Nephron (organoid): ENCODE measurements at regions not wholly inside any gene's neighbourhood (a gene's known extent, or its start where the extent isn't known, plus 50 kb on each side); places are given as distances from the start of the nearest gene placed in this dataset.

ENCODE experiments used
- H3K27ac Mint-ChIP-seq, 3 experiments: 2 replicates each; pipeline ENCODE4 v1.8.0; 2020; ENCODE audit warnings: mixed read lengths in 3 of 3, mild to moderate bottlenecking in 2 of 3, moderate library complexity in 1 of 3
- H3K27me3 Mint-ChIP-seq: 2 replicates; pipeline ENCODE4 v1.8.0; 2021; ENCODE audit warnings: low read depth, mild to moderate bottlenecking, moderate library complexity, mixed read lengths
- H3K36me3 Mint-ChIP-seq: 2 replicates; pipeline ENCODE4 v1.8.0; 2020; ENCODE audit warnings: low read depth, mixed read lengths
- H3K4me1 Mint-ChIP-seq: 2 replicates; pipeline ENCODE4 v1.8.0; 2020; ENCODE audit warnings: mixed read lengths
- H3K4me3 Mint-ChIP-seq, 3 experiments: 2 replicates each; pipeline ENCODE4 v1.8.0; 2020; ENCODE audit warnings: mild to moderate bottlenecking in 3 of 3, mixed read lengths in 3 of 3, moderate library complexity in 2 of 3
- H3K9me3 Mint-ChIP-seq: 2 replicates; pipeline ENCODE4 v1.8.0; 2020; ENCODE audit warnings: mixed read lengths
- CTCF ChIP-seq, 3 experiments: fragments of 200-600 bp; sonication (generic); IDR thresholded peaks; one replicate each; pipeline ENCODE4 v1.5.0; 2021; ENCODE audit warnings: antibody characterized with exemption in 3 of 3; ENCODE audit not compliant: unreplicated experiment in 3 of 3

GRCh38 chr6:21902628-21903169 lies 309.1 kb downstream of the SOX4 start:
- Mint-ChIP-seq H3K4me1 (peaks cover 56% of the 10 kb centered on the region), H3K27ac (peak overlapping the region; percentile 58 to 77 (median 64)), H3K27me3 (no peaks in the 10 kb centered on the region), H3K4me3 (no peak overlapping the region), H3K36me3 (peaks cover 24% of the 10 kb centered on the region), H3K9me3 (no peaks in the 10 kb centered on the region)
- TF ChIP-seq CTCF (IDR thresholded peaks at IDR 0.05; ENCODE audit: unreplicated experiment in 3 of 3), result no peak

DNA sequence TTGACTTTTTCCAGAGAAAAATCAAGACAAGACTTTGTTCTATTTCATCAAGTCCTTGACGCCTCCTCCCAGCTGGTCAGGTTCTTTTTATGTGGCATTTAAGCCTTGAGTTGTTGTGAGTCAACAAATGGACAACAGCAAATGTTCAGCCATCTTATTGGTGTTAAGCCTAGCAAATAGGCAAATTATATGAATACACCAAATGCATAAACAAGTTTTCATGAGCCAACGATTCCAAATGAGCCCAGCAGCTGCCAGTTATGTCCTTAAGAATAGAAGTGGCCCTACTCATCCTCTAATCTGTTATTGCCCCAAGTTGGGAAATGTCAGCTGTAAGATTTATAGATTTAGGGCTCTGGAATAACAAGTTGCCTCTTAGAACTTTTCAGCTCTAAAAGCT lies 312.0 kb downstream of the SOX4 start:
- Mint-ChIP-seq H3K4me1 (peaks cover 63% of the 10 kb centered on the region), H3K27ac (peak overlapping the region; percentile 12 to 49 (median 25)), H3K27me3 (no peaks in the 10 kb centered on the region), H3K9me3 (no peaks in the 10 kb centered on the region), H3K36me3 (peaks cover 22% of the 10 kb centered on the region), H3K4me3 (no peak overlapping the region)
- no peak for TF ChIP-seq CTCF (IDR thresholded peaks at IDR 0.05; ENCODE audit: unreplicated experiment in 3 of 3)

GRCh38 chr6:21906826-21907225 lies 313.3 kb downstream of the SOX4 start:
- Mint-ChIP-seq H3K27me3 (no peaks in the 10 kb centered on the region), H3K27ac (peak overlapping the region; percentile 73 to 91 (median 80)), H3K36me3 (peaks cover 26% of the 10 kb centered on the region), H3K4me1 (peaks cover 72% of the 10 kb centered on the region), H3K4me3 (no peak overlapping the region), H3K9me3 (no peaks in the 10 kb centered on the region)
- no peak for TF ChIP-seq CTCF (IDR thresholded peaks at IDR 0.05; ENCODE audit: unreplicated experiment in 3 of 3)

DNA sequence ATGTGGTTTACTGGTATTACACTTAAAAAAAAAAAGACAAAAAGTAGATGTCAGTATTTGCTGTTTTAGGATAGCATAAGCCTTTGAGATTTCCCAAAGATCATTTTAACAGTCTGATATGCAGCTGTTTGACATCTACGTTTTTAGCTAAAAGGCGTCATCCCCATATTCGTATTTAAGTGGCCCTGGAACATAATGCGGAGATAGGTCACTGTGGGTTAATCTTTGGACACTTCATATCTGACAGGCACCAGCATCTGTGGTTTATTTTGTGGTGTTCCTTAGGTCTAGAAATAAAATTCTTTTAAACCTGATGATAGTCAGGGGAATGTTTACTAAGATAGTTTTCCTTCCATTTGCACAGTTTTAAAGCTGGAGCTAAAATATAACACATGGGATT lies 313.7 kb downstream of the SOX4 start:
- Mint-ChIP-seq H3K27ac (peak overlapping the region; percentile 73 to 91 (median 80)), H3K27me3 (no peaks in the 10 kb centered on the region), H3K36me3 (peaks cover 29% of the 10 kb centered on the region), H3K4me1 (peaks cover 76% of the 10 kb centered on the region), H3K4me3 (no peak overlapping the region), H3K9me3 (no peaks in the 10 kb centered on the region)
- no peak for TF ChIP-seq CTCF (IDR thresholded peaks at IDR 0.05; ENCODE audit: unreplicated experiment in 3 of 3)

DNA sequence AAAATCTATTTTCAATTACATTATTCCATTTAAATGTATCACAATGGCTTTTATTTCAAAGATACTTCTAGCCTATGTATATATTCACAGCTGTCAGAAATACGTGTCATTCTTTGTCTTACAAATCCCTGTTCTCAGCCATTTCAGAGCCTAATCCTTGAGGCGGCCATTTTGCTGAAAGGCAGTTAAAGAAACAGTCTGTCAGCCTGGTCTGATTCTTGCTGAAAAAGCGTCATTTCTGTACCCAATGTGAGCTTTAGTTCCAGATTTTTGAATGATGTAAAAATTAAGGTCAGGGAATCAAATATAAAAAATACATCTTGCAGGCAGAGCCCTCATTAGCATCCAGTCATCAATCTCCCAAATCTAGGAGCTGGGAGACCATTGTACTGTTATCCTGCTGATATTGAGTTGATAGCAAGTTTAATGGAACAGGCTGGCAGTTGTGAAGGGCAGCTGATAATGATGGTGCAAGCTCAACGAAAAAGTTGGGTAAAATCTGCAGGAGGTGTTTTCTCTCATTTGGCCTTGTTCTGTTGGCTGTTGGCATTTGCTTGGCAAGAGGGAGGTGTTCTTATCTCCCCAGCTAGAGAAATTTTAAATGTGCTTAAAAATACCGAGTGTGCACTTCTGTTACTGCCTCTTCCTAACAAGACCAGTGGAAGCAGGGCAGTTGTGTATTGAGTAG lies 314.8 kb downstream of the SOX4 start:
- H3K4me1 Mint-ChIP-seq, result peaks cover 77% of the 10 kb centered on the region
- no peak for TF ChIP-seq CTCF (IDR thresholded peaks at IDR 0.05; ENCODE audit: unreplicated experiment in 3 of 3)
- no peaks in the 10 kb centered on the region for H3K9me3 Mint-ChIP-seq
- peak overlapping the region; percentile 73 to 91 (median 85) for H3K27ac Mint-ChIP-seq
- no peaks in the 10 kb centered on the region for H3K27me3 Mint-ChIP-seq
- H3K4me3 Mint-ChIP-seq, result no peak overlapping the region
- peaks cover 33% of the 10 kb centered on the region for H3K36me3 Mint-ChIP-seq

- H3K4me3 Mint-ChIP-seq, result no peak overlapping the region
- no peak for TF ChIP-seq CTCF (IDR thresholded peaks at IDR 0.05; ENCODE audit: unreplicated experiment in 3 of 3)
Observed at GRCh38 chr6:21909321-21909720, 315.8 kb downstream of the SOX4 start.

More at GRCh38 chr6:21909321-21909720, 315.8 kb downstream of the SOX4 start:
- Mint-ChIP-seq H3K4me1 (peaks cover 78% of the 10 kb centered on the region), H3K9me3 (no peaks in the 10 kb centered on the region), H3K36me3 (peaks cover 42% of the 10 kb centered on the region), H3K27me3 (no peaks in the 10 kb centered on the region), H3K27ac (peak overlapping the region; percentile 54 to 91 (median 73))
